MM.1S (cell line): ENCODE measurements at regions not wholly inside any gene's neighbourhood (a gene's known extent, or its start where the extent isn't known, plus 50 kb on each side); places are given as distances from the start of the nearest gene placed in this dataset.

ENCODE experiments used
- CTCF ChIP-seq: fragments of 300-600 bp; sonication (generic); IDR thresholded peaks from 2 replicates; pipeline ENCODE4 v1.5.1; 2016; ENCODE audit warnings: antibody characterized with exemption, low read length, mixed read lengths
- EZH2 ChIP-seq: fragments of 300-600 bp; sonication (generic); optimal IDR thresholded peaks from 2 replicates; pipeline ENCODE3; 2017; ENCODE audit warnings: low read depth, mild to moderate bottlenecking, antibody characterized with exemption, low read length, mixed read lengths
- EZH2phosphoT487 ChIP-seq: fragments of 300-600 bp; sonication (generic); IDR thresholded peaks from 2 replicates; pipeline ENCODE4 v1.6.1; 2018; ENCODE audit warnings: antibody characterized with exemption, low read length

- TF ChIP-seq CTCF (no peak), EZH2phosphoT487 (no peak), EZH2 (no peak)
Observed at GRCh38 chr10:111356571-111356970, 279.7 kb downstream of the ADRA2A start.
